ENCODE measurements at regions not wholly inside any gene's neighbourhood (a gene's known extent, or its start where the extent isn't known, plus 50 kb on each side); places are given as distances from the start of the nearest gene placed in this dataset.
"Not testable (repeated sequence)": the region's sequence is repeated elsewhere in the genome, so short reads cannot be mapped to it uniquely, and the experiment has no call there.

GRCh38 chr5:167850911-167851310, 440.5 kb upstream of the WWC1 start:
- no peak for DNase-seq

- no peak for DNase-seq
These were observed 440.0 kb upstream of the WWC1 start for GRCh38 chr5:167851416-167851815.

- DNase-seq, result no peak
These were observed 438.9 kb upstream of the WWC1 start for GRCh38 chr5:167852515-167852914.

- no peak for DNase-seq
These were observed 438.0 kb upstream of the WWC1 start for GRCh38 chr5:167853421-167853820.

- no peak for DNase-seq
These were observed 435.6 kb upstream of the WWC1 start for GRCh38 chr5:167855818-167856217.

- no peak for DNase-seq
These were observed 434.1 kb upstream of the WWC1 start for GRCh38 chr5:167857321-167857720.

- not testable (repeated sequence) for DNase-seq
These were observed 433.1 kb upstream of the WWC1 start for GRCh38 chr5:167858186-167858855.

- no peak for DNase-seq
These were observed 430.1 kb upstream of the WWC1 start for GRCh38 chr5:167861129-167861927.

- DNase-seq, result no peak
These were observed 429.5 kb upstream of the WWC1 start for GRCh38 chr5:167861928-167862426.

- DNase-seq, result no peak
These were observed 427.6 kb upstream of the WWC1 start for GRCh38 chr5:167863883-167864282.

- DNase-seq, result no peak
These were observed 426.6 kb upstream of the WWC1 start for GRCh38 chr5:167864801-167865200.

- DNase-seq, result no peak
These were observed 424.6 kb upstream of the WWC1 start for GRCh38 chr5:167866797-167867196.

- DNase-seq, result no peak
These were observed 424.2 kb upstream of the WWC1 start for GRCh38 chr5:167867281-167867680.

GRCh38 chr5:167869125-167869524, 422.3 kb upstream of the WWC1 start:
- no peak for DNase-seq

- DNase-seq, result no peak
These were observed 421.4 kb upstream of the WWC1 start for GRCh38 chr5:167870055-167870454.

GRCh38 chr5:167871091-167871490, 420.4 kb upstream of the WWC1 start:
- DNase-seq, result no peak

GRCh38 chr5:167872791-167873190, 418.7 kb upstream of the WWC1 start:
- no peak for DNase-seq

- no peak for DNase-seq
These were observed 414.2 kb upstream of the WWC1 start for GRCh38 chr5:167877114-167877722.

- DNase-seq, result no peak
These were observed 413.5 kb upstream of the WWC1 start for GRCh38 chr5:167877924-167878323.

GRCh38 chr5:167880420-167880819, 411.0 kb upstream of the WWC1 start:
- no peak for DNase-seq

- DNase-seq, result no peak
These were observed 410.4 kb upstream of the WWC1 start for GRCh38 chr5:167881041-167881440.

- DNase-seq, result no peak
These were observed 405.2 kb upstream of the WWC1 start for GRCh38 chr5:167886196-167886595.

GRCh38 chr5:167888393-167888792, 403.1 kb upstream of the WWC1 start:
- no peak for DNase-seq

GRCh38 chr5:167889276-167889675, 402.2 kb upstream of the WWC1 start:
- DNase-seq, result no peak
